Activated naive CD8-positive, alpha-beta T cell treated with anti-CD3 and anti-CD28 coated beads, Interleukin-2, amount 10 ng/mL, durations not matched to agents 7 days and 5 days (primary cell): ENCODE measurements at regions not wholly inside any gene's neighbourhood (a gene's known extent, or its start where the extent isn't known, plus 50 kb on each side); places are given as distances from the start of the nearest gene placed in this dataset.

Experiments
- ATAC-seq: fragments of 150-1000 bp; cut with Tn5 transposase; one replicate; pipeline ENCODE4 v1.10.0; 2021; ENCODE audit warnings: low read depth, moderate library complexity
- POLR2A ChIA-PET: fragments of 350-600 bp; sonication (Branson Sonifier 250); formaldehyde crosslinking; loops from one replicate; lab custom pipeline; 2021; ENCODE audit warnings: antibody characterized with exemption; lab: Charles Lee
- DNase-seq: peaks from one replicate; pipeline ENCODE4 v3.0.0; 2021
- H3K27ac Mint-ChIP-seq: one replicate; pipeline ENCODE4 v1.8.0; 2022; ENCODE audit warnings: mild to moderate bottlenecking, mixed read lengths
- H3K27me3 Mint-ChIP-seq: one replicate; pipeline ENCODE4 v1.8.0; 2022; ENCODE audit warnings: mild to moderate bottlenecking, moderate library complexity, mixed read lengths
- H3K36me3 Mint-ChIP-seq: one replicate; pipeline ENCODE4 v1.8.0; 2021; ENCODE audit warnings: mild to moderate bottlenecking, mixed read lengths
- H3K4me1 Mint-ChIP-seq: one replicate; pipeline ENCODE4 v1.8.0; 2021; ENCODE audit warnings: mixed read lengths
- H3K4me3 Mint-ChIP-seq: one replicate; pipeline ENCODE4 v1.8.0; 2022; ENCODE audit warnings: mild to moderate bottlenecking, moderate library complexity, mixed read lengths
- H3K9me3 Mint-ChIP-seq: one replicate; pipeline ENCODE4 v1.8.0; 2021; ENCODE audit warnings: mixed read lengths

DNA sequence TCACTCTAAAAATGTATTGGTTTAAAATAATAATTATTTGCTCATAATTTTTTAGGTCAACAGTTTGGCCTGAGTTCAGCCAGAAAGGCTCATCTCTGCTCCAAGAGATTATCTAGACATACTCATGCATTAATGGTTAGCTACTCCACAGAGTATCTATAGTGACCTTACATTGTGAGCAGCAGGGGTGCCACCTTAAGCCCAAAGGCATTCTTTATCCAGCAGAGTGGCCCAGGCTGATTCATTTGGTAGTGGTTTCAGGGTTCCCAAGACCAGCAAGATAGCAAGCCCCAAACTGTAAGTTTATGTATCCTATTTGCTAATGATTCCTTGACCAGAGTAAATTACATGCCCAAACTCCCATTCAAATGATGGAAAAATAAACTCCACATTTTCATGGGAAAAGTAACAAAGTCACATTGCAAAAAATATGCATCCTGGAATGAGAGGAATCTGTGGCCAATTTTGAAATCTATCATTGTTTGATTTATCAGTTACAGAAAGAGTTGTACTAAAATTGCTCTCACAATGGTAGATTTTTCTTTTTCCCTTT, 182.6 kb upstream of the KCNK2 start:
- H3K9me3 Mint-ChIP-seq: no peaks in the 10 kb centered on the region
- no peak for ATAC-seq

DNA sequence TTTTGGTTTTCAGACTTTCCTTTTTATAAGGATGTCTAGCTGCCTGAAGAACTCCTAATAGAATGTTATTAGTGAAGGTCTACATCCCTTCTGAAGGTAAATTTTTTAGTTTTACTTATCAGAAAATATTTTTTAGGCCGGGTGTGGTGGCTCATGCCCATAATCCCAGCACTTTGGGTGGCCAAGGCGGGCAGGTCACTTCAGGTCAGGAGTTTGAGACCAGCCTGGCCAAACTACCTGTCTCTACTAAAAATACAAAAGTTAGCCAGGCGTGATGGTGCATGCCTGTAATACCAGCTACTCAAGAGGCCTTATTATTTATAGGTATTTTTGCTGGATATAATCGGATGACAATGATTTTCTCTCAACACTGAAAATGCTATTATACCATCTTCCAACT, 181.9 kb upstream of the KCNK2 start:
- H3K4me3 Mint-ChIP-seq: no peak overlapping the region
- H3K27ac Mint-ChIP-seq: no peak overlapping the region
- no peaks in the 10 kb centered on the region for H3K4me1 Mint-ChIP-seq
- no peaks in the 10 kb centered on the region for H3K9me3 Mint-ChIP-seq
- POLR2A ChIA-PET: no interaction called here
- ATAC-seq (no peak), DNase-seq (no peak)
- H3K27me3 Mint-ChIP-seq: no peaks in the 10 kb centered on the region
- H3K36me3 Mint-ChIP-seq: no peaks in the 10 kb centered on the region

More for the DNA sequence above, 182.6 kb upstream of the KCNK2 start:
- Mint-ChIP-seq H3K27ac (no peak overlapping the region), H3K4me1 (no peaks in the 10 kb centered on the region), H3K36me3 (no peaks in the 10 kb centered on the region), H3K27me3 (no peaks in the 10 kb centered on the region), H3K4me3 (no peak overlapping the region)
- no peak for DNase-seq
- POLR2A ChIA-PET: no interaction called here

DNA sequence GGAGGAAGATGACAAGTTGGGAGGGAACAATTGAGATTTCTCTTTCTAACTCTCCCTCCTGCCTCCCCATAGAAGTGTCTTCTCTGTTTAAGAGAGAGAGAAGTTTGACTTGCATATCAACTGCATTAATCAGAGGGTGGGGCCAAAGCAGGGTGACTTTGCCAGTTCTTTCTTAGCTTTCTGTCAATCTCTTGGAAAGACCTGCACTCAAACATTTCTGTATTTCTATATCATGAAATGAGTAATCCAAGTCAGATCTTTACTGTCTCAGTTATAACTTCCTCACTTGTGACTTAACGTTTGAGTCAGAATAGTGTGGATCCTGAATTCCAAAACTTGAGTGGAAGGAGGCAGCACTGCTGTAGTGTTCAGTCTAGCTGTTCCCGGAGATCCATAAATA, 180.8 kb upstream of the KCNK2 start:
- Mint-ChIP-seq H3K4me1 (no peaks in the 10 kb centered on the region), H3K27me3 (no peaks in the 10 kb centered on the region), H3K4me3 (no peak overlapping the region), H3K27ac (no peak overlapping the region), H3K9me3 (no peaks in the 10 kb centered on the region), H3K36me3 (no peaks in the 10 kb centered on the region)
- ATAC-seq: no peak
- POLR2A ChIA-PET: no interaction called here
- DNase-seq: no peak

DNA sequence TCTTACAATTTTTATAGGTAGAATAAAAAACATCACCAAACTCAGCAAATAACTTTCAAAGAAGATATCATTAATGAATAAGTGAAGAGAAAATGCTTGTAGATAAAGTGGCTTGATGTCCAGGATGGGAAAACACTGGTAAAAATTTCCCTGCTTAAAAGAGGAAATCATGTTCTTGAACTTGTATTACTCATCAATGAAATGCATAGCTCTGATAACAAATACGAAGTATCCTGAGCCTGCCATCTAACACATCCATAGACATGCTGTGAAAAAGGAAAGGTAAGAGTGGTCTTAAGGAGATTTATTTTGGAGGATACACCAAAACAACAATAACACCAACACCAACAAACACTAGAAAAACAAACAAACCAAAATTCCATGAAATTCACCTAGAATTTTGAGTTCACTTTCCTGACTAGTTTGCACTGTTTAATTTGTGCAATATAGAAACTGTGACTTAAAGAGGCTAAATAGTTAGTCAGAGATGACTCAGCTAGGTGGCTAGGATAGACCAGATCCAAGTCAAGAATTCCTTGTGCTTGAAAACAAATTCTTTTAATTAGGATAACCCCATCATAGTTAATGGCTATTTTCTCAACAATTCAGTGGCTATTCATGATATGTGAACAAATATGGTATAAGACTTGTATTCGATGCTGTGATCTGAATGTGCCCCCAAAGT, 179.8 kb upstream of the KCNK2 start:
- H3K4me1 Mint-ChIP-seq: no peaks in the 10 kb centered on the region
- DNase-seq (no peak), ATAC-seq (no peak)
- POLR2A ChIA-PET: no interaction called here
- no peak overlapping the region for H3K27ac Mint-ChIP-seq
- H3K9me3 Mint-ChIP-seq: no peaks in the 10 kb centered on the region
- no peaks in the 10 kb centered on the region for H3K36me3 Mint-ChIP-seq
- H3K4me3 Mint-ChIP-seq: no peak overlapping the region
- H3K27me3 Mint-ChIP-seq: no peaks in the 10 kb centered on the region

DNA sequence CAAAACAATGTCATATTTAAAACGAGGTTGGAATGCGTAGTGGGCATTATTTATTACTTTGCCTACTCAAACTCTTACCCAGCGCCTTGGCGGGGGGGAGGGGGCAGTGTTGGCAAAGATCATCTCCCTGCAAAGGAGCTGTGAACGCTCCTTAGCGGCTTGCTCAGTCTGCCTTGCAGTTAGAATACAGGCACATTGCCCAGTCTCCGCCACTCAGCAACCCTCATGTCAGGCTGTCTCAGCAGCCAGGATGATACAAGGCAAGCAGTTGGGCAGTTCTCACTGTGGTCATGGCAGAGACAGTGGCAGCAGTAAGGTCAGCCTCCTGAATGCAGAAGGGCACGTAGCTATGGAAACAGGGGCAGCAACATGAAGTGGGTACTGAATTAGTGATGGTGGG, 170.4 kb upstream of the KCNK2 start:
- no peaks in the 10 kb centered on the region for H3K9me3 Mint-ChIP-seq
- no peak for ATAC-seq
- no peak overlapping the region for H3K4me3 Mint-ChIP-seq
- H3K4me1 Mint-ChIP-seq: no peaks in the 10 kb centered on the region
- POLR2A ChIA-PET: no interaction called here
- peaks cover 3% of the 10 kb centered on the region for H3K27me3 Mint-ChIP-seq
- no peaks in the 10 kb centered on the region for H3K36me3 Mint-ChIP-seq
- no peak for DNase-seq
- no peak overlapping the region for H3K27ac Mint-ChIP-seq

DNA sequence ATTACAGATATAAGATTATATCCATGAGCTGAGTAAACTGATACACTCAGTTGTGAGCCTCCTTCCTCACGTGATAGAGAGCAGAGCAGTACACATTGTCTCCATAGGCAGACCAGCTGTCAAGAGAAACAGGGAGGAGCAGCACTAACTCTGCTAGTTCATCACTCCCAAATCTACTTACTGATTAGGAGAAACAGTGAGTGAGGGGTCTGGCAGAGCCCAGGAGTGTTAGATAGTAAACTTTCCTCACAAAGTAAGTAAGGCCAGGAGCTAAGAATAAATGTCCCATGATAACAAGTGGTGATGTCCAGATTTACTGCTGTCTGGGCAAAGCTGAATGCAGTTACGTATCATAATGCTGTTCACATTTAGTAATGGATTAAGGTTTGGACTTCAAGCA, 168.6 kb upstream of the KCNK2 start:
- Mint-ChIP-seq H3K4me1 (no peaks in the 10 kb centered on the region), H3K27me3 (peaks cover 3% of the 10 kb centered on the region), H3K4me3 (no peak overlapping the region), H3K9me3 (no peaks in the 10 kb centered on the region), H3K27ac (no peak overlapping the region), H3K36me3 (no peaks in the 10 kb centered on the region)
- DNase-seq: no peak
- no peak for ATAC-seq
- POLR2A ChIA-PET: no interaction called here

DNA sequence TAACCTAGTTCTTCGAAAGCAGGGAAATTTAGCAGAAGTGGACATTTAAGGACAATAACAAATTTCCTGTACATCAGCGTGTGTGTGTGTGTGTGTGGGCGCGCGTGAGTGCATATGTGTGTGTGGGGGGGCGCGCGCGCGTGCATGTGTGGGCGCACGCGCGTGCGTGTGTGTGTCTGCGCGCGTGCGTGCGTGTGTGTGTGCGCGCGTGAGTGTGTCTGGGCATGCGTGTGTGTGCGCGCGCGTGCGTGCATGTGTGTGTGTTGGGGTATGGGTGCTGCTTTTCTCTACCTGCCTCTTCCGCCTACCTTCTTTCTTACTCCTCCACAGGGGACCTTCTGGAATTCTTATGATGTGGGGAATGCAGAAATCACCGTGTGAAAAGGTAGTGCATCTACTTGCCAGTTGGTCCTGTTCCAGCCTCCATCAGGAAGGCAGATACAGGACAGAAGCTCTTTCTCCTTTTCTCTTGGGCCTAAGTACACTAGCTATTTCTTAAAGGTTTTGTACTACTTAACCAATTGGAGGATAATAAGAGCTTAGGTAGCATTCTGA, 165.4 kb upstream of the KCNK2 start:
- Mint-ChIP-seq H3K9me3 (no peaks in the 10 kb centered on the region), H3K36me3 (no peaks in the 10 kb centered on the region), H3K4me3 (no peak overlapping the region), H3K27ac (no peak overlapping the region), H3K27me3 (no peaks in the 10 kb centered on the region), H3K4me1 (no peaks in the 10 kb centered on the region)
- no peak for ATAC-seq
- no peak for DNase-seq
- POLR2A ChIA-PET: no interaction called here

DNA sequence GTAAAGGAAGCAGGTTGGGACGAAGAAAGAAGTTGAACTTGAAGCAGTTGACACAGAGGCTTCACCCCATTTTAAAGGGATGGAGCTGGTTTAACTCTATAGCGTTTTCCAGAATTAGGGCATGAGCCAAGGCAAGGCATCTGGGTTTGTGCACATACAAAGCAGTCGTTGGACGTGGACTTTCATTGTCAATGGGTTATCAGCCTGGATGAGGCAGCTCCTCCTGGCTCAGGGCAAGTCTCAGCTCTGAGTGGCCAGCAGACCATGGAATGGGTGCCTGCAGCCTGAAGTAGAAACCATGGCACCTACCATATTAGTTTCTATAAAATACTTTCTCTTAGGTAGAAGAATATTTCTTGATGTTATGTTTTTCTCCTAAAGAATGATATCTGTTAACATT, 163.8 kb upstream of the KCNK2 start:
- H3K9me3 Mint-ChIP-seq: no peaks in the 10 kb centered on the region
- H3K4me3 Mint-ChIP-seq: no peak overlapping the region
- no peak for DNase-seq
- no peaks in the 10 kb centered on the region for H3K4me1 Mint-ChIP-seq
- H3K27me3 Mint-ChIP-seq: no peaks in the 10 kb centered on the region
- H3K27ac Mint-ChIP-seq: no peak overlapping the region
- no peak for ATAC-seq
- no peaks in the 10 kb centered on the region for H3K36me3 Mint-ChIP-seq
- POLR2A ChIA-PET: no interaction called here

DNA sequence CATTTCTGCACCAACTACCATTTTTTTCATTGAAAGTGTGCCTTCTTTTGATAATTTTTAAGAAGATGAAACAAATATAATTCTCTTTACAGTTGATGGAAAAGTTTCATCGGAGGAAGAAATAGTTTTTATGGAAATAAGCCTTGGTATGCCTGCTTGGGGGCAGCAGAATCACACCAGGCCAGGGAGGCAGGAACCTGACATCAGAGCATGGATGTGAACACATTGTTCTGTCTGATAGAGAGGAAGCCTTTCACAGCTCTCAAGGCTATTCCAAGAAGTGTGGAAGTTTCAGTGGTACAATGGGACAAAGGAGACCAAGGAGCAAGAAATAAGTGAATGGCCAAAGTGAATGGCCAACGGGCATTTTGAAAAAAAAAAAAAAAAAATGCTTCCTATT, 162.2 kb upstream of the KCNK2 start:
- H3K9me3 Mint-ChIP-seq: no peaks in the 10 kb centered on the region
- H3K36me3 Mint-ChIP-seq: no peaks in the 10 kb centered on the region
- no peak for DNase-seq
- no peaks in the 10 kb centered on the region for H3K27me3 Mint-ChIP-seq
- H3K4me3 Mint-ChIP-seq: no peak overlapping the region
- H3K4me1 Mint-ChIP-seq: no peaks in the 10 kb centered on the region
- POLR2A ChIA-PET: no interaction called here
- ATAC-seq: no peak
- no peak overlapping the region for H3K27ac Mint-ChIP-seq

DNA sequence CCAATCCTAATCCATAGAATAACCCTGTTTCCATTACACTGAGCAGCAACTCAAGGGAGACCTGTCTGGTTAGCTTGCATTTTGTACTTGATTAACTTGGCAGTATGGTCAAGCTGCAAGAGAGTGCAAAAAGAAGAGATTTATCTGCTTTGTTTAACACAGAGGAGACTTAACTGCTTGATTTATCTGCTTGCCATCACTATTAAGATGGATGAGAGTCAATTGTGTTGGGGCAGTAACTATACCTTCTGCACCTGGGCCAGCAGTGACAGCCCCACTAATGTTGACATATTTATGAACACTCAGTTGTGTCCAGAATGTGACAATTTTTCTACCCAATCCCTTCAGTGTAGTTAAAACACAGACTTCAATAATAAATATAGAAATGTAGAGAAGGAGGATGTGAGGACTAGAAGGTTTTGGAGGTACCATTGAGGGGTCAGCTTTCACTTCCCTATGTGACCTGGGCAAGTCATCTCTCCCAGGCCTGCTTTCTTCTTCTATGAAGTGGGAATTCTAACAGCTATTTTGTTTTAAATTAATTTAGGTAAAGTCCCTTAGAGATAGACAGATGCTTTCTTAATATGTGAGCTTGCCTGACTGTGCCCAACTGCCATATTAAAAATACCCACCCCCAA, 159.1 kb upstream of the KCNK2 start:
- Mint-ChIP-seq H3K4me1 (no peaks in the 10 kb centered on the region), H3K36me3 (no peaks in the 10 kb centered on the region), H3K9me3 (no peaks in the 10 kb centered on the region), H3K27ac (no peak overlapping the region), H3K27me3 (no peaks in the 10 kb centered on the region), H3K4me3 (no peak overlapping the region)
- POLR2A ChIA-PET: interaction anchor here (0.6 kb wide), 1 partner anchor 393 kb away, joined by 3 read pairs; no protein-coding TSS in a partner anchor
- ATAC-seq (no peak), DNase-seq (no peak)

DNA sequence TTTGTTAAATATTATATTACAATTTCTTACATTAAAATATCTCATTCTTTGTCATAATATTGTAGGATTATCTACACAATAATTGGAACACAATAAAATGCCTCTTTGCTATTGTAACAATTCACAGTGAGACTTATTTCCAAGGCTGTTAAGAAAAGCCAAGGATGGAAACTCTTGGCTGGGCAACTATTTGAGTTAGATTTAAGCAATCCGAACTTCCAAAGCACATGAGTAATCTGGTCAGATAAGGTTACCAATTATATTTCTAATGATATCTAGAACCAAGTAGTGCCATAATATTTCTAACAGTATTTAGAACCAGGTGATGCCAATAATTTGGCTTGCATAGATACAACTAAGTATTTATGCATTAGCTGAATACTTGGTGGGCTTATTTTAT, 154.7 kb upstream of the KCNK2 start:
- Mint-ChIP-seq H3K36me3 (no peaks in the 10 kb centered on the region), H3K4me1 (no peaks in the 10 kb centered on the region), H3K27ac (no peak overlapping the region), H3K9me3 (no peaks in the 10 kb centered on the region), H3K4me3 (no peak overlapping the region), H3K27me3 (no peaks in the 10 kb centered on the region)
- ATAC-seq (no peak), DNase-seq (no peak)
- POLR2A ChIA-PET: no interaction called here

DNA sequence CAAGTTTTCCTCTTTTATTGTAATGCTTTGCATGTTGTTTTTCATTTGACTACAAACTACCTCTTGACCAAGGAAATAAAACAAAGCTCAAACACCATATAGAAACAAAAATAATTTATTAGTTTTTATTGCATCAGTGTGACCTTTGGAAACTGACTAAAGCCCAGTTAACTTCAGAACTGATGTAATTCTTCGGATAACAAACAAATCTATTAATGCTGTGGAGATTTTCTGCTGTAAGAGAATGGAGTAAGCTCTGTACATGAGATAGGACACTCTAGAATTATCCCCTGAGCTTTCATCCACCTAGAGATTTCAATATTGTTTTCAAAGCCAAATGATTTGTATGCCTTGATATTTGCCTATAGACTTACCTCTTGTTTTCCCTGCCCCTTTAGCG, 154.0 kb upstream of the KCNK2 start:
- Mint-ChIP-seq H3K4me3 (no peak overlapping the region), H3K27ac (no peak overlapping the region), H3K36me3 (no peaks in the 10 kb centered on the region), H3K9me3 (no peaks in the 10 kb centered on the region), H3K27me3 (no peaks in the 10 kb centered on the region), H3K4me1 (no peaks in the 10 kb centered on the region)
- POLR2A ChIA-PET: no interaction called here
- DNase-seq (no peak), ATAC-seq (no peak)

DNA sequence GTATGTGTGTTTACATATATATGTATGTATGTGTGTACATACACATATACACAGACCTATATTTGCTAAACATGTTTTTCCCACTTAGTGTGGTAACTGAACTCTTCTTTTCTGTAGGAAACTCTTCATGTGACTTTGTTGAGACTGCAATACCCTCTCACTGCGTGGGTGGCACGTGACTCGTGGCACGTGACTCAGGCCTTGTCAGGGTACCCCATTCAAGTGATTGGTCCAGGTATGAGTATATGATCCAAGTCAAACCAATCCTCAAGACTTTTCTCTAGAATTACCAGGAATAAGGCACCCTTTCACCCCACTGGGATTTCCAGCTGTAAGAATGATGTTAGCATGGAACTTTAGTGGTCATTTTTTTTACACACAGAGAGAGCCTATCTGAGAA, 149.2 kb upstream of the KCNK2 start:
- POLR2A ChIA-PET: no interaction called here
- Mint-ChIP-seq H3K4me3 (no peak overlapping the region), H3K9me3 (no peaks in the 10 kb centered on the region), H3K27me3 (no peaks in the 10 kb centered on the region), H3K4me1 (no peaks in the 10 kb centered on the region), H3K36me3 (no peaks in the 10 kb centered on the region), H3K27ac (no peak overlapping the region)
- ATAC-seq (no peak), DNase-seq (no peak)

DNA sequence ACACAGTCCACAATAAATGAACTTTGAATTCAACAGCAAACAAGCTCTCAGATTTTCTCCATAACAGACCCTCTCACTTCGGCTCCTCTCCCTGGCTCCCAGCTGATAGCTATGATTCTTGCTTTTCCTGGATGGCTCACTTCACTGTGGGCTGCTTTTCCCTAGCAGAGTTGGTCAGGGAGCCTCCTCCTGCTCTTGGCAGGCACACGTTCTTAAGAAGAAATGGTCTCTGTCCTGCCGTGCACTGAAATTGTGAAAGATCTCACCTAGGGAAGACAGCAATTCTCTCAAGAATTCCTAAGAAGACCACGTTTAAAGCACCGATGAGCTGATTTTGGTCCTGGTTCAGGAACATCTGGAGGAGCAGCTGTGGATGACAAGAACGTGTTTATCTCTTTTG, 148.5 kb upstream of the KCNK2 start:
- ATAC-seq: no peak

More for the DNA sequence above, 148.5 kb upstream of the KCNK2 start:
- H3K27me3 Mint-ChIP-seq: no peaks in the 10 kb centered on the region
- no peak overlapping the region for H3K4me3 Mint-ChIP-seq
- no peak for DNase-seq
- POLR2A ChIA-PET: no interaction called here
- no peak overlapping the region for H3K27ac Mint-ChIP-seq
- no peaks in the 10 kb centered on the region for H3K9me3 Mint-ChIP-seq
- no peaks in the 10 kb centered on the region for H3K36me3 Mint-ChIP-seq
- no peaks in the 10 kb centered on the region for H3K4me1 Mint-ChIP-seq
